ENCODE measurements at regions not wholly inside any gene's neighbourhood (a gene's known extent, or its start where the extent isn't known, plus 50 kb on each side); places are given as distances from the start of the nearest gene placed in this dataset.

- ChIA-PET CTCF (no interaction called here), POLR2A (ENCODE audit: low non-redundant PET) (no interaction called here)
- DNase-seq (ENCODE audit: low spot score) = no peak
- no peak for TF ChIP-seq CTCF (conservative IDR thresholded peaks at IDR 0.05; ENCODE audit: low read depth)
- H3K27ac ChIP-seq = no peak overlapping the region
These were observed 313.1 kb upstream of the ERCC4 start for GRCh38 chr16:13606804-13607203.

GRCh38 chr16:13607289-13607688 lies 312.7 kb upstream of the ERCC4 start:
- no peak overlapping the region for H3K27ac ChIP-seq
- TF ChIP-seq CTCF (conservative IDR thresholded peaks at IDR 0.05; ENCODE audit: low read depth) = no peak
- no peak for DNase-seq (ENCODE audit: low spot score)
- ChIA-PET CTCF (no interaction called here), POLR2A (ENCODE audit: low non-redundant PET) (no interaction called here)

GRCh38 chr16:13611596-13611995 lies 308.4 kb upstream of the ERCC4 start:
- TF ChIP-seq CTCF (conservative IDR thresholded peaks at IDR 0.05; ENCODE audit: low read depth) = no peak
- ChIA-PET CTCF (no interaction called here), POLR2A (ENCODE audit: low non-redundant PET) (no interaction called here)
- no peak overlapping the region for H3K27ac ChIP-seq
- no peak for DNase-seq (ENCODE audit: low spot score)

GRCh38 chr16:13612623-13613022 lies 307.3 kb upstream of the ERCC4 start:
- CTCF ChIA-PET = no interaction called here
- DNase-seq (ENCODE audit: low spot score) = no peak
- POLR2A ChIA-PET (ENCODE audit: low non-redundant PET) = no interaction called here
- no peak overlapping the region for H3K27ac ChIP-seq
- TF ChIP-seq CTCF (conservative IDR thresholded peaks at IDR 0.05; ENCODE audit: low read depth) = no peak

- no peak overlapping the region for H3K27ac ChIP-seq
- CTCF ChIA-PET = no interaction called here
- no peak for TF ChIP-seq CTCF (conservative IDR thresholded peaks at IDR 0.05; ENCODE audit: low read depth)
- POLR2A ChIA-PET (ENCODE audit: low non-redundant PET) = no interaction called here
- no peak for DNase-seq (ENCODE audit: low spot score)
These were observed 306.8 kb upstream of the ERCC4 start for GRCh38 chr16:13613165-13613564.

GRCh38 chr16:13621639-13622038 lies 298.3 kb upstream of the ERCC4 start:
- DNase-seq (ENCODE audit: low spot score) = no peak
- POLR2A ChIA-PET (ENCODE audit: low non-redundant PET) = no interaction called here
- TF ChIP-seq CTCF (conservative IDR thresholded peaks at IDR 0.05; ENCODE audit: low read depth) = no peak
- H3K27ac ChIP-seq = no peak overlapping the region
- CTCF ChIA-PET = interaction anchor here (0.6 kb wide), 1 partner anchor 109 kb away, joined by 4 read pairs; no protein-coding TSS in a partner anchor

GRCh38 chr16:13628156-13628555 lies 291.8 kb upstream of the ERCC4 start:
- no peak overlapping the region for H3K27ac ChIP-seq
- DNase-seq (ENCODE audit: low spot score) = no peak
- ChIA-PET POLR2A (ENCODE audit: low non-redundant PET) (no interaction called here), CTCF (no interaction called here)
- TF ChIP-seq CTCF (conservative IDR thresholded peaks at IDR 0.05; ENCODE audit: low read depth) = no peak
